ENCODE measurements at regions not wholly inside any gene's neighbourhood (a gene's known extent, or its start where the extent isn't known, plus 50 kb on each side); places are given as distances from the start of the nearest gene placed in this dataset.
"Not testable (repeated sequence)": the region's sequence is repeated elsewhere in the genome, so short reads cannot be mapped to it uniquely, and the experiment has no call there.

GRCh38 chr1:192500541-192500940, 75.0 kb upstream of the RGS1 start:
- H3K36me3 ChIP-seq; H3K9me3 ChIP-seq; DNase-seq; H3K4me3 ChIP-seq; intact Hi-C loops (cut with DNase I); H3K27ac ChIP-seq; H3K4me1 ChIP-seq; ATAC-seq; H3K27me3 ChIP-seq: not testable (repeated sequence)
- WGBS, 4 donors = 89 to 97% (median 95%) methylated on average over 15 to 23 of the region's 23 CpGs

DNA sequence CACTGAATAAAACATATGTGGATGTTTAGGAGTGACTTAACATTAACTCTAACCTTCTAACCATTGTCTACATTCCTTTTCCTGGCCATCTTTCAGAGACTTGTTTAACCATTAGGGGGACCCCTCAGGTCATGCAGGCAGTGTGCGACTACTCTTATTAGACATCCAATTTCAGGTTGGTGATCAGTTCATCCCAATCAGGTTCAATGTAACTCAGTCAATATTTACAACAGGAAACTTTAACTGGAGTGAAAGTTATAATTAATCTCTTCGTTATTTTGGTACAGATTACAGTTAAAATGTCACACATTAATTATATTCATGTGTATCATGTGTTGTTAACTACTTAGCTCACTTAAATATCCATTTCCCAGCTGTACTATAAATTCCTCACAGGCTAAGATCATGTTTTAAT, 68.8 kb upstream of the RGS1 start:
- no peak for DNase-seq
- no peak for ATAC-seq
- H3K27me3 ChIP-seq = no peaks in the 10 kb centered on the region
- 61 to 66% (median 63%) methylated on average over 2 of the region's 2 CpGs for WGBS, 4 donors
- no peaks in the 10 kb centered on the region for H3K36me3 ChIP-seq
- no peaks in the 10 kb centered on the region for H3K9me3 ChIP-seq
- H3K4me1 ChIP-seq = no peaks in the 10 kb centered on the region
- no peak for TF ChIP-seq POLR2A (IDR thresholded peaks at IDR 0.05)
- TF ChIP-seq CTCF (IDR thresholded peaks at IDR 0.05) = peak in 7 of 12 donors; percentile 4 to 34 (median 29)
- intact Hi-C loops (cut with DNase I) = no loop called here
- no peak overlapping the region for H3K4me3 ChIP-seq
- no peak overlapping the region for H3K27ac ChIP-seq

DNA sequence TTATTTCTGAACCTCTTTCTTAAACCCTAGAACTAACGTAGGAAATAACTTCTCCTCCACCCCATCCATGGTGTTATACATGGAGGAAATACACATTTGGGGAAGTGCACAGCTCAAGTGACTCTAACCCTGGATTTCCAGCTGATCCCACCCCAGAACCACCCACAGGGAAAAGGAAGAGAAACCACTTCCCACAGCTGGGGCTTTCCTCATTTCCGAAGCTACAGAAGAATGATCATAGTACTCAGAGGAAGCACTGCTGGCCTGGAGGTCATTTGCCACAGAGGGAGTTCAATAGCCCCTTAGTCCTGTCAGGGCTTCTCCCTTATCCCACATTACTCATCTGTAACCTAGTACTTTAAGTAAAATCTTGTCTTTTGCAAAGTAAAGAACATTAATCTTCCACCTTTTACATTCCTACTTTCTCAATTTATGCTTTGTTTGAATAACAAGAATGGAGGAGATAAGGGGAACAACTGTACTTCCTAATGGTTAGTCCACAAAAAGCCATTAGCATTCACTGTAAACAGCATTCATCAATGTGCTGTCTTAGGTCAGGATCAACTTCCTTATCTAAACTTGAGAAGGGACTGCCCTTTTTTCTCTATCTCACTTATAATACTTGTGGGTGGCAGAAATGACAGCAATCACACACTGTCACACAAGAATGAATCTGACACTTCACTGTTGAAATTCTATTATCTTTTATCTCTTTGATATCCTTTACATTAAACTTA, 63.0 kb upstream of the RGS1 start:
- Histone ChIP-seq H3K9me3 (no peaks in the 10 kb centered on the region), H3K36me3 (no peaks in the 10 kb centered on the region), H3K4me3 (no peak overlapping the region), H3K4me1 (peaks cover 0 to 28% (median 0%) of the 10 kb centered on the region in 12 donors), H3K27ac (peak overlapping the region in 2 of 12 donors; percentile 40 to 63), H3K27me3 (no peaks in the 10 kb centered on the region)
- TF ChIP-seq CTCF (IDR thresholded peaks at IDR 0.05) (no peak), POLR2A (IDR thresholded peaks at IDR 0.05) (no peak)
- peak in 3 of 5 donors; percentile 10 to 35 (median 24) for DNase-seq
- intact Hi-C loops (cut with DNase I) = no loop called here
- ATAC-seq = peak; percentile 51 to 77 (median 60)
- 49 to 61% (median 52%) methylated on average over 2 of the region's 2 CpGs for WGBS, 4 donors

DNA sequence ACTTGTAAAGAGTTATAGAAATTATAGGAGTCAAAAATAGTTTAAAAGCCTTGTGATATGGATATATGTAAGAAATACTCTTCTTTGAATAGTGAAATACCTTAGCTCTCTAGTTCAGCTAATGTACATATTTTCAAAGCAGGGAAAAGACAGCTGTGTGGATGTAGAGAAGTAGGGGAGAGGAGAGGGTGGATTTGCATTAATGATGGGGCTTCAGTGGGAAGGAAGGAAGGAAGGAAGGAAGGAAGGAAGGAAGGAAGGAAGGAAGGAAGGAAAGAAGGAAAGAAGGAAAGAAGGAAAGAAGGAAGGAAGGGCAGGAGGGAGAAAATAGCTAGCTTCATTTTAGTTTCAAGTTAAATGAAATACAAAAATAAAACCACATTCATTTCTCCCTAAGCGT, 62.4 kb upstream of the RGS1 start:
- no peak for DNase-seq
- intact Hi-C loops (cut with DNase I) = no loop called here
- Histone ChIP-seq H3K4me1 (peaks cover 0 to 30% (median 0%) of the 10 kb centered on the region in 12 donors), H3K27me3 (no peaks in the 10 kb centered on the region), H3K9me3 (no peaks in the 10 kb centered on the region), H3K27ac (peak overlapping the region in 2 of 12 donors; percentile 40 to 63), H3K4me3 (no peak overlapping the region), H3K36me3 (no peaks in the 10 kb centered on the region)
- WGBS, 4 donors = 89 to 94% (median 92%) methylated on average over 1 of the region's 1 CpG
- no peak for TF ChIP-seq CTCF (IDR thresholded peaks at IDR 0.05)
- TF ChIP-seq POLR2A (IDR thresholded peaks at IDR 0.05) = no peak
- no peak for ATAC-seq

- Histone ChIP-seq H3K4me3 (no peak overlapping the region), H3K36me3 (no peaks in the 10 kb centered on the region), H3K27me3 (no peaks in the 10 kb centered on the region), H3K4me1 (peaks cover 0 to 30% (median 0%) of the 10 kb centered on the region in 12 donors), H3K9me3 (no peaks in the 10 kb centered on the region), H3K27ac (peak overlapping the region in 1 of 12 donors; percentile 40)
- TF ChIP-seq POLR2A (IDR thresholded peaks at IDR 0.05) (no peak), CTCF (IDR thresholded peaks at IDR 0.05) (no peak)
- no peak for DNase-seq
- WGBS, 4 donors = 59 to 71% (median 64%) methylated on average over 1 of the region's 1 CpG
- intact Hi-C loops (cut with DNase I) = no loop called here
- ATAC-seq = no peak
Observed at GRCh38 chr1:192513697-192514096, 61.9 kb upstream of the RGS1 start.

Data from heart left ventricle (tissue), 16 donors.